ENCODE measurements at regions not wholly inside any gene's neighbourhood (a gene's known extent, or its start where the extent isn't known, plus 50 kb on each side); places are given as distances from the start of the nearest gene placed in this dataset.
A peak's percentile ranks its signal among the peaks of the same experiment; 100 is the strongest.
"Not testable (repeated sequence)": the region's sequence is repeated elsewhere in the genome, so short reads cannot be mapped to it uniquely, and the experiment has no call there.

DNA sequence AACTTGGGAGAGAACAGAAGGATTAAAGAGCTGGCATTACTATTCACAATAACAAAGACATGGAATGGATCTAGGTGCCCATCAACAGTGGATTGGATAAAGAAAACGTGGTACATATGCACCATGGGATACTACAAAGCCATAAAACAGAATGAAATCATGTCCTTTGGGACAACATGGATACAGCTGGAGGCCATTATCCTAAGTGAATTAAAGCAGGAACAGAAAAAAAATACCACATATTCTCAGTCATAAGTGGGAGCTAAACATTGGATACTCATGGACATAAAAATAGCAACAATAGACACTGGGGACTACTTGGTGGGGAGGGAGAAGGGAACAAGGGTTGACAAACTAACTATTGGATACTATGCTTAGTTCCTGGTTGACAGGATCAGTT, 133.2 kb upstream of the ITGB1 start:
- ATAC-seq, result no peak
- Mint-ChIP-seq H3K27ac (no peak overlapping the region), H3K4me3 (no peak overlapping the region), H3K4me1 (peaks cover 16% of the 10 kb centered on the region), H3K9me3 (peaks cover 35 to 41% of the 10 kb centered on the region in 2 donors), H3K27me3 (no peaks in the 10 kb centered on the region)
- DNase-seq, result no peak

DNA sequence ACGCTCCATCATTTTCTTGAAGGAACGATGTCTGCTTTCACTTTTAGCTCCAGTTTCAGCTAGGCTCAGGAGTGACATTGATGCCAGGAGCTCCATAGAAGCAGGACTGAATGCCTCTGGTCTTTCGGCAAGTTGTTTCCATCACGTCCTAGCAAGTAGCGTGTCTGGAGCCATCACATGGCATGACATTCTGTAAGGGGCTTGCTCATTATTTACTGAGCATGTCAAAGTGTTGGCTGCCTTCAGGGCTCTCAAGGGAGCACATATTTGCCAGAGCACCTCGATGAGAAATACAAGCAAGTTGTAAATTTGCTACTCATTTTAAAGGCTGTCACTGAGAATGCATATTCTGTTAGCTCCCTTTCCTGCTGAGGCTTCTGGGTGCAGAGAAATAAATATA, 131.0 kb upstream of the ITGB1 start:
- H3K4me1 Mint-ChIP-seq, result peaks cover 16% of the 10 kb centered on the region
- no peak overlapping the region for H3K4me3 Mint-ChIP-seq
- no peak for DNase-seq
- peaks cover 28 to 32% of the 10 kb centered on the region in 2 donors for H3K9me3 Mint-ChIP-seq
- ATAC-seq, result no peak
- H3K27ac Mint-ChIP-seq, result no peak overlapping the region
- no peaks in the 10 kb centered on the region for H3K27me3 Mint-ChIP-seq

GRCh38 chr10:33087922-33088321, 129.9 kb upstream of the ITGB1 start:
- DNase-seq (no peak), ATAC-seq (no peak)
- Mint-ChIP-seq H3K4me1 (peaks cover 10% of the 10 kb centered on the region), H3K9me3 (peaks cover 24 to 25% of the 10 kb centered on the region in 2 donors), H3K27ac (no peak overlapping the region), H3K27me3 (no peaks in the 10 kb centered on the region), H3K4me3 (peak overlapping the region in 1 of 2 donors; percentile 31)

DNA sequence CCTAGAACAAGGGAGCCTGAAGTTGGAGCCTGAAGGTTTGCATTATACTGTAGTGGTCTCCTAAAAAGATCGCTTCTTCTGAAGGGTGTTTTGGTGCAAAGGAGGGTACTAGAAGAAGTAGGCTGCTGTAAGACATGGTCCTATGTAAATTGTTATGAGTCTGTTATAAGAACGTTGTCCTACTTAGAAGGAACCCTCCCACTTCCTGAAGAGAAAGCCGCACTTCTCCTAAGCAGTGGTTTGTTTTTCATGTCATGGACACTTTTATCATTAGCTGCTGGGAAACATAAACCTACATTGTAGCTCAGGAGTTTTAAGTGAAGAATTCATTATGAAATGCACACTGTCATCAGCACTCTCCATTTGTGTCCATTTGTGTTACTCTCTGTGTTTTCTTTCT, 129.1 kb upstream of the ITGB1 start:
- peaks cover 20 to 25% of the 10 kb centered on the region in 2 donors for H3K9me3 Mint-ChIP-seq
- ATAC-seq, result no peak
- DNase-seq, result no peak
- H3K4me1 Mint-ChIP-seq, result peaks cover 10% of the 10 kb centered on the region
- H3K27me3 Mint-ChIP-seq, result no peaks in the 10 kb centered on the region
- no peak overlapping the region for H3K27ac Mint-ChIP-seq
- H3K4me3 Mint-ChIP-seq, result no peak overlapping the region

DNA sequence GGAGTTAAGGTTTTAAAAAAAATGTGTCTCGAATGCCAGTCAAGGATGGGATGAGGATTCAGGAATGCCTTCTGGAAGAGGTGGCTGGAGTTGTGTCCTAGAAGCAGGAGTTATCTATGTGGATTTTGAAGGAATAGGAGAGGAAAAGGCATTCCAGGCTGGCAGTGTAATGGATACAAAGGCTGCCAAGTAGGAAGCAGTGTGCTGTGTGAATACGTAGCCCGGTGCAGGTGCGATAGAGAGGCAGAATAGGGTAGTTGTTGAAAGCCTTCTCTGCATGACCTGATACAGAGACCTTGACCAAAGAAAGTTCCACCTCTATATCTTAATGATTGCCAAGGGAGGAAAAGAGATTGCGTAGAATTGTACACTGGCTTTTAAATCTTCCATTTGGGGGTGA, 128.1 kb upstream of the ITGB1 start:
- no peaks in the 10 kb centered on the region for H3K27me3 Mint-ChIP-seq
- H3K4me3 Mint-ChIP-seq, result no peak overlapping the region
- peaks cover 20 to 25% of the 10 kb centered on the region in 2 donors for H3K9me3 Mint-ChIP-seq
- DNase-seq, result no peak
- ATAC-seq, result no peak
- peaks cover 10% of the 10 kb centered on the region for H3K4me1 Mint-ChIP-seq
- no peak overlapping the region for H3K27ac Mint-ChIP-seq

GRCh38 chr10:33085313-33085833, 127.3 kb upstream of the ITGB1 start:
- H3K27ac Mint-ChIP-seq, result no peak overlapping the region

GRCh38 chr10:33084453-33084852, 126.4 kb upstream of the ITGB1 start:
- Mint-ChIP-seq H3K27me3 (no peaks in the 10 kb centered on the region), H3K9me3 (peaks cover 23 to 26% of the 10 kb centered on the region in 2 donors), H3K4me3 (no peak overlapping the region), H3K4me1 (peaks cover 10% of the 10 kb centered on the region), H3K27ac (no peak overlapping the region)
- DNase-seq, result no peak
- ATAC-seq, result no peak

More at GRCh38 chr10:33085313-33085833, 127.3 kb upstream of the ITGB1 start:
- H3K9me3 Mint-ChIP-seq, result peaks cover 22 to 26% of the 10 kb centered on the region in 2 donors
- peaks cover 10% of the 10 kb centered on the region for H3K4me1 Mint-ChIP-seq
- H3K27me3 Mint-ChIP-seq, result no peaks in the 10 kb centered on the region
- H3K4me3 Mint-ChIP-seq, result no peak overlapping the region
- DNase-seq, result no peak
- ATAC-seq, result no peak

DNA sequence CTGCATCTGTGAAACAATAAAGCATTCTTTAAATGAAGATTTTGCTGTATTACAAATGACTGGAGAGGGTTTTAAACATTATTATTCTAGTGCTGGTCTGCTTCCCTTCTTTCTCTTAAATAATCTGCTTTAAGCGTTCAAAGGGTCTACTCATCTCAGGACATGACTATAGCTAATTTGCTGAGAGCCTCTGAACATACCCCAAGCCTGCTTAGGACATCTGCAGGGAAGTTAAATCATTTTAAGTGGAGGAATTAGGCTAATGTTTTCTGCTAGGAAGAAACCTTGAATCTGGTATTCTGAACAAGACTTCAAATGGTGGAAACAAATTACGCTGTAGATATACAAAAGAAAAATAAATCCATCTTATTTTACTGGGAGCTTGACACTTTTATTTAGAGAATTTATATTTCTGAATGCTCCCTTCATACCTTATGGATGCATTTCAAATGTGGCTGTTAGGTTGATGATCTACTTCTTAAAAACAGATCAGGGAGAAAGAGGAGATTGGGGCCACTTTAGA, 124.4 kb upstream of the ITGB1 start:
- Mint-ChIP-seq H3K27ac (no peak overlapping the region), H3K4me3 (no peak overlapping the region), H3K27me3 (no peaks in the 10 kb centered on the region), H3K4me1 (peaks cover 4% of the 10 kb centered on the region), H3K9me3 (peaks cover 13 to 19% of the 10 kb centered on the region in 2 donors)
- DNase-seq (no peak), ATAC-seq (no peak)

DNA sequence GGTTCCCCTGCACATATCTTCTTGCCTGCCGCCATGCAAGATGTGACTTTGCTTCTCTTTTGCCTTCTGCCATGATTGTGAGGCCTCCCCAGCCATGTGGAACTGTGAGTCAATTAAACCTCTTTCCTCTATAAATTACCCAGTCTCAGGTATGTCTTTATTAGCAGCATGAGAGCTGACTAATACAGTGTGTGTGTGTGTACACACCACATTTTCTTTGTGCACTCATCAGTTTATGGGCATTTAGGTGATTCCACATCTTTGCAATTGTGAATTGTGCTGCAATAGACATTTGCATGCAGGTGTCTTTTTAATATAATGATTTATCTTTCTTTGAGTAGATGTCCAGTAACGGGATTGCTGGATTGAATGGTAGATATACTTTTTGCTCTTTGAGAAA, 122.4 kb upstream of the ITGB1 start:
- ATAC-seq, H3K27ac Mint-ChIP-seq, H3K4me1 Mint-ChIP-seq: not testable (repeated sequence)

DNA sequence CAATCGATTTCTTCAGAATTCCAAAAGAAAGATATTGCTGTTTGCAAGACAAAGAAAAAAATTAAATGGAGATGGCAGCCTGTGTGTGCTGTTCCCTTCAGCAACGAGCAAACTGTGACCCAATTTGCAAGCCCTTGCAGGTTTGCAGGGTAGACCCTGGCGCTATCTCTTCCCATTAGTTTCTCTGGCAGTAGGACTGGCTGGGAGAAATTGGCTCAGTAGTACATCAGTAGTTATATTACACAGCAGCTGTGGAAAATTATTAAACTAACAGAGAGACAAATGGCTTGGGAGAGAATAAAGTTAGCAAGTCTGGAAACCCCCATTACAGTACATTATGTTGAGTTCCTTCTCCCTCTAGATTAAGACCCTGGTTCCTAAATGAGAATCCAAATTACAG, 116.4 kb upstream of the ITGB1 start:
- Mint-ChIP-seq H3K4me3 (no peak overlapping the region), H3K27ac (no peak overlapping the region), H3K4me1 (no peaks in the 10 kb centered on the region), H3K27me3 (no peaks in the 10 kb centered on the region), H3K9me3 (peaks cover 1 to 11% of the 10 kb centered on the region in 2 donors)
- DNase-seq (no peak), ATAC-seq (no peak)

More for the DNA sequence above, 122.4 kb upstream of the ITGB1 start:
- H3K9me3 Mint-ChIP-seq, result peaks cover 13 to 16% of the 10 kb centered on the region in 2 donors
- H3K27me3 Mint-ChIP-seq, H3K4me3 Mint-ChIP-seq, DNase-seq: not testable (repeated sequence)

GRCh38 chr10:33073641-33074415, 115.8 kb upstream of the ITGB1 start:
- Mint-ChIP-seq H3K27me3 (no peaks in the 10 kb centered on the region), H3K4me3 (no peak overlapping the region), H3K27ac (no peak overlapping the region), H3K9me3 (peaks cover 0 to 13% of the 10 kb centered on the region in 2 donors), H3K4me1 (no peaks in the 10 kb centered on the region)
- ATAC-seq (no peak), DNase-seq (no peak)

DNA sequence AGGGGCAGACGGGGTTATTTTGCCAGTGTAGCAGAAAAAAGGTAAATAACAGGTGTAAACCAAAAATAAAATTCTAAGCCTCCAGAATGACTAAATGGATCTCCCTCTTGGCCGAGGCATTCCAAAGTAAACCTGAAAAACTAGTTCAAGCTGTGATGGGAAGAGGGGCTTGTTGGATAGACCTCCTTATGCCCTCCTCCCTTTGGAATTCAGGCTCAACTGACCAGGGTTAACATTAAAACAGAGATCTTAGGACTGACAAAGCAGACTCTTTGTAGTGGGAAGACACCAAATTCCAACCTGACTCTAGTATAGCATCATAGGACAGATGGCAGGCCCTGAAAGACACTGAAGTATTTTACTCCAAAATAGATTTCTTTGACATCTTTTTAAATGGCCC, 113.8 kb upstream of the ITGB1 start:
- ATAC-seq (no peak), DNase-seq (no peak)
- no peak overlapping the region for H3K27ac Mint-ChIP-seq
- H3K4me3 Mint-ChIP-seq, result no peak overlapping the region
- H3K27me3 Mint-ChIP-seq, result no peaks in the 10 kb centered on the region
- H3K9me3 Mint-ChIP-seq, result peaks cover 4 to 13% of the 10 kb centered on the region in 2 donors
- H3K4me1 Mint-ChIP-seq, result no peaks in the 10 kb centered on the region

- H3K4me1 Mint-ChIP-seq, result no peaks in the 10 kb centered on the region
- H3K27ac Mint-ChIP-seq, result no peak overlapping the region
- no peaks in the 10 kb centered on the region for H3K27me3 Mint-ChIP-seq
- DNase-seq (no peak), ATAC-seq (no peak)
- H3K4me3 Mint-ChIP-seq, result no peak overlapping the region
- peaks cover 4 to 13% of the 10 kb centered on the region in 2 donors for H3K9me3 Mint-ChIP-seq
Observed at GRCh38 chr10:33070101-33070500, 112.1 kb upstream of the ITGB1 start.

DNA sequence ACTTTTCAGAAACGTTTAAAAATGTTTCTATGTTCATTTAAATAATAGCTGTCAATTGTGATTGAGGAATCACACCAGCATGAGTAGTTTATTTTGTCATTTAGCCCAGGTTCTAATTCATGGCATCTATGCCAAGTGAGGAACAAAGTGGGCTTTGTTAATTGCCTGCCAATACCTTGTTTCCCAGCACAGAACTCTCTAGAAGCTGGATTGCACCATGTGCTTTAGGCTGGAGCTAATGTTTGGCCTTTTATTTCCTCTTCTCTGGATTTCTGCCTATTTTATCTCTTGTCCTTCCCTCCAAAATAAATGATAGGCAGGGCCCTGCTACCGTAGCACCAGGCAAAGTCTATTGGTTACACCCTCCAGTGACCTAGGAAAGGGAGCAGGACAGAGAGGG, 109.9 kb upstream of the ITGB1 start:
- H3K9me3 Mint-ChIP-seq, result peaks cover 4 to 7% of the 10 kb centered on the region in 2 donors
- H3K4me3 Mint-ChIP-seq, result no peak overlapping the region
- H3K27me3 Mint-ChIP-seq, result no peaks in the 10 kb centered on the region
- H3K4me1 Mint-ChIP-seq, result no peaks in the 10 kb centered on the region
- no peak overlapping the region for H3K27ac Mint-ChIP-seq
- DNase-seq (no peak), ATAC-seq (no peak)

- no peak for DNase-seq
- peak overlapping the region in 1 of 2 donors; percentile 53 for H3K27ac Mint-ChIP-seq
Observed at GRCh38 chr10:33067481-33067880, 109.5 kb upstream of the ITGB1 start.

DNA sequence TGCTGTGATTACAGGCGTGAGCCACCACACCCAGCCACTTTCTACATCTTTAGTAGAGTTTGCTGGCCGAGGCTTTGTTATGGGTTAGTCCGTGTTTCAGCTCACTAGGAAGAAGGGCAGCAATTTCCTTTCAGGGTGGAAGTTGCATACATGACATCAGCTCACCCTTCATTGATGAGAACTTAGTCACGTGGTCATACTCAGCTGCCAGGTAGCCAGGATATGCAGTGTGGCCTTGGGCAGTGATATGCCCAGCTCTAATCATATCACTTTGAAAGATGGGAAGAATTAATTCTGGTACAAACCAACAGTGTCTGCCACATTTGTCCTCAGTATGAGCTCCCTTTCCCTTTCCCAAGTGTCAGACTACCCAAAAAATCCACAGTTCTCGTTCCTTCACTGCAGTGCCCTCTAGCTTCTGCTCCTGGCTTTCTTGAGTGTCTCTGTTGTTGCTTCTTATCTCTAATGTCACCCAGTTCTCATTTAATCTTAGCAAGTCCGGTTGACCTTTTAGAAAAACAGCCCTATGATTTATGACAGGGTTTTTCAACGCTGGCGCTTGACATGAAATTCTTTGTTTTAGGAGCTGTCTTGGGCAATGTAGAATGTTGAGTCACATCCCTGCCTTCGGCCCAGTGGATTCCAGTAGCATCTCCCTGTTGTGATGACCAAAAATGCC, 108.7 kb upstream of the ITGB1 start:
- H3K27me3 Mint-ChIP-seq, result no peaks in the 10 kb centered on the region
- no peak overlapping the region for H3K4me3 Mint-ChIP-seq
- ATAC-seq, result no peak
- H3K4me1 Mint-ChIP-seq, result no peaks in the 10 kb centered on the region
- H3K9me3 Mint-ChIP-seq, result peaks cover 8 to 13% of the 10 kb centered on the region in 2 donors
- H3K27ac Mint-ChIP-seq, result no peak overlapping the region
- DNase-seq, result no peak

More at GRCh38 chr10:33067481-33067880, 109.5 kb upstream of the ITGB1 start:
- H3K27me3 Mint-ChIP-seq, result no peaks in the 10 kb centered on the region
- ATAC-seq, result no peak
- no peaks in the 10 kb centered on the region for H3K4me1 Mint-ChIP-seq
- H3K4me3 Mint-ChIP-seq, result no peak overlapping the region
- H3K9me3 Mint-ChIP-seq, result peaks cover 7 to 9% of the 10 kb centered on the region in 2 donors

Data from stimulated activated naive CD8-positive, alpha-beta T cell treated with anti-CD3 and anti-CD28 coated beads, Interleukin-15, amount 100 ng/mL, for 72 hours (primary cell).